K562 (cell line): ENCODE measurements at regions not wholly inside any gene's neighbourhood (a gene's known extent, or its start where the extent isn't known, plus 50 kb on each side); places are given as distances from the start of the nearest gene placed in this dataset.

Source experiments
- BCLAF1 ChIP-seq, 2 experiments: fragments of 450-650 bp in 1 of 2; IDR thresholded peaks; 2 replicates each; pipeline ENCODE4 v1.6.1; 2011 to 2017; ENCODE audit warnings: low read depth in 2 of 2, antibody characterized with exemption in 1 of 2, borderline replicate concordance in 1 of 2, low read length in 1 of 2, mild to moderate bottlenecking in 1 of 2, mixed read lengths in 1 of 2; ENCODE audit not compliant: control insufficient read depth in 1 of 2
- EHMT2 ChIP-seq: fragments of 450-650 bp; IDR thresholded peaks from 2 replicates; pipeline ENCODE4 v1.6.1; 2018; ENCODE audit warnings: antibody characterized with exemption
- GTF2B ChIP-seq: IDR thresholded peaks from 2 replicates; pipeline ENCODE4 v1.6.1; 2011; ENCODE audit not compliant: insufficient read length; ENCODE audit errors: extremely low read depth
- HDGF ChIP-seq: fragments of 450-650 bp; IDR thresholded peaks from 2 replicates; pipeline ENCODE4 v1.6.1; 2016
- HES1 ChIP-seq: fragments of 450-650 bp; IDR thresholded peaks from 2 replicates; pipeline ENCODE4 v1.6.1; 2016; ENCODE audit warnings: low read depth, mild to moderate bottlenecking, moderate library complexity
- JUNB ChIP-seq: fragments of 450-650 bp; formaldehyde crosslinking; conservative IDR thresholded peaks from 2 replicates; pipeline ENCODE4 v1.4.0; 2020; ENCODE audit warnings: mild to moderate bottlenecking
- KHSRP ChIP-seq: fragments of 450-650 bp; IDR thresholded peaks from 2 replicates; pipeline ENCODE4 v1.6.1; 2017
- NR0B1 ChIP-seq: fragments of 450-650 bp; IDR thresholded peaks from one replicate; pipeline ENCODE4 v1.6.1; 2018; ENCODE audit warnings: mild to moderate bottlenecking, moderate library complexity; ENCODE audit not compliant: partially characterized antibody
- NR4A1 ChIP-seq, 2 experiments: fragments of 250-450 bp in 1 of 2; fragments of 450-650 bp in 1 of 2; sonication (Bioruptor Pico) in 1 of 2; IDR thresholded peaks; 2 replicates each; pipeline versions ENCODE4 v1.4.0 to v1.6.1; 2016 to 2020; ENCODE audit warnings: mild to moderate bottlenecking in 2 of 2, missing compliant biosample characterization in 1 of 2, missing genetic modification characterization in 1 of 2, moderate library complexity in 1 of 2
- PTRF ChIP-seq: fragments of 450-650 bp; IDR thresholded peaks from 2 replicates; pipeline ENCODE4 v1.6.1; 2016; ENCODE audit warnings: mild to moderate bottlenecking, missing genetic modification characterization, missing compliant biosample characterization
- TBL1XR1 ChIP-seq, 2 experiments: IDR thresholded peaks; 2 replicates each; pipeline ENCODE4 v1.6.1; 2012; ENCODE audit warnings: improper control_type of control experiment in 2 of 2, low read length in 2 of 2, mild to moderate bottlenecking in 1 of 2
- XRCC5 ChIP-seq: fragments of 200-400 bp; formaldehyde crosslinking; IDR thresholded peaks from 2 replicates; pipeline ENCODE4 v1.6.1; 2017; ENCODE audit warnings: low read depth, mild to moderate bottlenecking, low read length
- ZNF316 ChIP-seq: fragments of 450-650 bp; IDR thresholded peaks from 2 replicates; pipeline ENCODE4 v1.6.1; 2016
- ZNF717 ChIP-seq: fragments of 250-450 bp; sonication (Bioruptor Pico); IDR thresholded peaks from 2 replicates; pipeline ENCODE4 v1.5.0; 2021
- ZNF766 ChIP-seq: fragments of 200-800 bp; sonication (Bioruptor generic); conservative IDR thresholded peaks from 2 replicates; pipeline ENCODE4 v1.6.1; 2016; ENCODE audit warnings: missing genetic modification characterization, missing compliant biosample characterization

GRCh38 chr6:26156105-26156849 is 69.0 kb downstream of the HFE start (continued):
- TF ChIP-seq NR0B1 (no peak), XRCC5 (peak; percentile 87), ZNF717 (no peak), EHMT2 (no peak), HDGF (no peak), GTF2B (peak; percentile 97), BCLAF1 (IDR thresholded peaks at IDR 0.05; ENCODE audit: borderline replicate concordance in 1 of 2, control insufficient read depth in 1 of 2, low read depth in 2 of 2, low read length in 1 of 2) (peak; percentile 88 to 98), TBL1XR1 (IDR thresholded peaks at IDR 0.05; ENCODE audit: low read length in 2 of 2) (peak; percentile 6 to 19; a peak in 1 of 4 replicates), ZNF316 (peak; percentile 18; the same call in 1 of the 2 replicates), KHSRP (no peak), PTRF (tag) (no peak), ZNF766 (no peak; the same call in 1 of the 2 replicates), HES1 (no peak), JUNB (CRISPR knock-in tag) (no peak), NR4A1 (CRISPR knock-in tag; IDR thresholded peaks at IDR 0.05) (no peak), NR4A1 (tag; IDR thresholded peaks at IDR 0.05) (0 out of 2 replicates have a peak, but pooled peaks have one; percentile 54)
